Brain pericyte (primary cell): ENCODE measurements at regions not wholly inside any gene's neighbourhood (a gene's known extent, or its start where the extent isn't known, plus 50 kb on each side); places are given as distances from the start of the nearest gene placed in this dataset.

Experiments used
- DNase-seq: peaks from one replicate; pipeline ENCODE4 v3.0.0-alpha.2; 2012; ENCODE audit warnings: low read depth, low spot score

GRCh38 chr1:84090447-84091245 is 53.4 kb upstream of the PRKACB start:
- no peak for DNase-seq

DNA sequence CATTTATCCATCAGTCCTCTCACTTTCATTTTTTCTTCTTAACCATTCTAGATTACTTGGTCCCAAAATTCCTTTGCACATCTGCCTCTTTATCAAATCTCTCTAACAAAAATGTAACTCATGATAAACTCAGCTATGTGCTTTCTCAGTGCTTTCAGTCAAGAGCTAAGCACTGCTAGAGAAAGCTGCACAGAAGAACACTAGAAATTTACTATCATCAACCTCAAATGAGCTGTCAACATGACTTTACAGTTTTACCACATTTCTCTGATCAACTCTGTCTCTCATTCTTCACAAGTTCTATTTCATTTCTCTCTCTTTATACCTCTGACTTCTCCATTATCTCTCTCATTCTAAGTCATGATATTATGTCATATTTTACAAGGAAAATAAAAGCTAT is 54.2 kb upstream of the PRKACB start:
- no peak for DNase-seq

DNA sequence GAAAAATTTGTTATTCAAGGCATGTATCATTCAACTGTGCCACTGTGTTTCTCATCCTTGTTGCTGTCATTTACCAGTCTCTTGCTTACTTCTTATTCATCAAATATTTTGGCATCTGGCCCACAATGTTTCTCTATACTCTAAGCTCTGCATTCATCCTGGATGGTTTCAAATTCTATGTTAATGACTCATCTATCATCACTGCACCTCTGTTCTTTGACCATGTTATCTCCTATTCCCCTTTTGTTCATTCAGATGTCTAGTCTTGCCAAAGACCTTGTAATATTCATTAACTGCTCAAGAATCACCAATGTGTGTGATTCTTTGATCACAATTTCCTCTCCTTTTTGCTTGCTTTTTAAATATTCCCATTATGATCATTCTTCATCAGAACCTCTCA is 54.6 kb upstream of the PRKACB start:
- DNase-seq, result no peak

GRCh38 chr1:84086616-84087015 is 57.5 kb upstream of the PRKACB start:
- no peak for DNase-seq

GRCh38 chr1:84086189-84086588 is 57.9 kb upstream of the PRKACB start:
- no peak for DNase-seq

DNA sequence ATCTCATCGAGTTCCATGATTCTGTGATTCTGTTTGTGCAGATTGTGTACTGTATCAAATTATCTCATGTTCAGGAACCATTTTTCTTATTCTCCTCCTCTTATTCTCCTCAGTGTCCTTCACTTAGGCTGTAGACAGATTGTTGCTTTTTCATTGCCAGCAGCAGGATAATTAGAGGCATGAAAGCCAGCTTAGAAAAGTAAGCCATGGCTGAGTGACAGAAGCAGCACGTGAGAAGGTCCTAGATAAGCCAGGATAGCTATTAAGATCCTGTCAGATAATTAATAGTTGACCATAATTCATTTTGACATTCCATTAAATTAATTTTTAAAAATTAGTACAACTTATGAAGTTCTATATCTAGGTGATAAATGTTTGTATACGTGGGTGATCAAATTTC is 60.8 kb upstream of the PRKACB start:
- no peak for DNase-seq

DNA sequence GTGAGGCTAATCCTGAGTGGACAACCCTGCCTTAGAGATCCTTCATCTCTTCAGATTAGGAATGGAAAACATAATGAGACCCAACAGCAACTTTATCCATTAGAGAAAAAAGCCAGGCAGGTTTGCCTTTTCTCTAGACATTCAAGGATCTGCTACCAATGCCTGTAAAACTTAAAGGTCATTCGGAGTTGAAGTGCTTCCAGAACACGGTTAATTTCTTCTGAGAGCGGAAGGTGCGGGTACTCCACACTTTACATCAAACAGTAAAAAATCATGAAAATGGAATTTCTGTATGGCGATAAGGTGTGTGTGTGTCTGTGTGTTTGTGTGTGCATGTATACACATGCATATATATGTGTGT is 65.2 kb upstream of the PRKACB start:
- no peak for DNase-seq

GRCh38 chr1:84078108-84078841 is 65.8 kb upstream of the PRKACB start:
- no peak for DNase-seq

DNA sequence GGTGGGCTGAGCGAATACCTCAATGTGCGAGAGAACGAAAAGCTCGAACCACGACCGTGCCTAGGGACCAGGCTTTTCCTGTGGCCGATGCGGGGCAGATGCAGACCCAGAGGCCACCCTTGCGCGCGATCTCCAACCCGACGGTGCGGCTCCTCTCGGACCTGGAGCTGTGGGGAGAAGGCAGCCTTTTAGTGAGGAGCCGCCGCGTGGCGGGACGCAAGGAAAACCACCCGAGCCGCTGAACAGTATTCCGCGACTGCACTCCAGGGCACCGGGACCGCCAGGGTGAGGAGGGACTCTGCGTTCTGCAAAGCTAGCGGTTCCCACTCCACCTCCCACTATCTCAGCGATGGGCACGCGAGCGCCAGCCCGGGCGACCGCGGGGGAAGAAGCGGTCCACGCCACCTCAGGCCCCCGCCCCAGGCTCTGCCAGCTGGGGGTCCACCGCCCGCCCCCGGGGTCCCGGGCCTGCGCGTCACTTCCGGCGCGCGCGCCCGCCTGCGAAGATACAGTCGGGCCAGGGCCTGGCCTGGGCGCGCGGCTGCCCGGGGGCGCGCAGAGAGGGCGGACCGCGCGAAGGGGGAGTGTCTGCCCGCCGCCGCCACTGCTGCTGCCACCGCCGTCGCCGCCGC is 66.5 kb upstream of the PRKACB start:
- DNase-seq, result peak; percentile 15

- no peak for DNase-seq
Observed at GRCh38 chr1:84073266-84073665, 70.8 kb upstream of the PRKACB start.

DNA sequence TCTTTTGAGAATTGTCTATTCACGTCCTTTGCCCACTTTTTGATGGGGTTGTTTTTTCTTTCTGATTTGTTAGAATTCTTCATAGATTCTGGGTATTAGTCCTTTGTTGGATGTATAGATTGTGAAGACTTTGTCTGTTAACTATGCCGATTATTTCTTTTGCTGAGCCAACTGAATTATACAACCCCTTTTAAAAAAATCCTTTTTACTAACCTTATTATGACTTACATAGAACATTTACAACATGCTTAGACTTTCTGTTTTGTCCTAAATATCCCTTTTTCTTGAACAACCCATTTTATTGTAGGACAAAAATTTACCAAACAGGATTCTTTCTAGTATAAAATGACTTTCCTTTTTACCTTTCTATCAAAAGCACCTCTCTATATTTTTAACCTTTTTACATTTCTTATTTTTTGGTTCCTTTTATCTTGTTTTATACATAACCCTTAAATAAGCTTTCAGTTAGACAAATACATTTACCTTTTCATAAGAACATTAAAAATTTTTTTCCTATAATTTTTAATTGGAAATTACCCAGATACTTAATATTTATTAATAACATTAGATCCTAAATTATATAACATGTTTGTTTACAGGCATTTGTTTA is 70.4 kb upstream of the TTLL7 start:
- DNase-seq, result no peak

- no peak for DNase-seq
Observed at GRCh38 chr1:84062496-84062895, 63.6 kb upstream of the TTLL7 start.

GRCh38 chr1:84061336-84061735 is 62.4 kb upstream of the TTLL7 start:
- DNase-seq, result no peak

DNA sequence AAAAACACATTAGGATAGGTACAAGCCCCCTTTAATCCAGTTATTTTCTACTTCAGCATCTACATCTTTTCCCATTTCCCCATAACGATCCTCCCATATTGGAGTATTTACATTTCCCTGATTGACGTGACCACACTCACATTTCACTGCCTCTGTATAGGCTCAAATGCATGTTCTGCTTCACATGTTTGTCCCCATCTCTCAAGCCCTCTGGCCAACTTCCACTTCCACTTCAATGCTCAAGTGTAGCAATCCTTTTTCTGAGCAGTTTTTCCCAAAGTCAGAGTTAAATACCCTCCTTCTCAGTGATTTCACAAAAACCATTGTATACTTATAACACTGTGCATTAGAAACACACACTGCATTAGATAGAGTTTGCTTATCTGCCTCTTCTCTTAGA is 61.8 kb upstream of the TTLL7 start:
- no peak for DNase-seq

GRCh38 chr1:84048820-84049219 is 49.9 kb upstream of the TTLL7 start:
- DNase-seq, result no peak
